Activated T-helper 17 cell treated with anti-CD3 and anti-CD28 coated beads, Interleukin-2, amount 50 U/mL, for 72 hours (primary cell): ENCODE measurements at regions not wholly inside any gene's neighbourhood (a gene's known extent, or its start where the extent isn't known, plus 50 kb on each side); places are given as distances from the start of the nearest gene placed in this dataset.
"Not testable (repeated sequence)": the region's sequence is repeated elsewhere in the genome, so short reads cannot be mapped to it uniquely, and the experiment has no call there.

ENCODE experiments used
- ATAC-seq: fragments of 150-1000 bp; cut with Tn5 transposase; replicated peaks from 2 replicates; pipeline ENCODE4 v1.10.0; 2021; ENCODE audit warnings: mild to moderate bottlenecking, moderate library complexity
- H3K27ac Mint-ChIP-seq: one replicate; pipeline ENCODE4 v1.8.0; 2022; ENCODE audit warnings: mixed read lengths
- H3K27me3 Mint-ChIP-seq: one replicate; pipeline ENCODE4 v1.8.0; 2022; ENCODE audit warnings: mixed read lengths
- H3K36me3 Mint-ChIP-seq: one replicate; pipeline ENCODE4 v1.8.0; 2022; ENCODE audit warnings: low read depth, mild to moderate bottlenecking, mixed read lengths
- H3K4me1 Mint-ChIP-seq: one replicate; pipeline ENCODE4 v1.8.0; 2022; ENCODE audit warnings: mixed read lengths
- H3K4me3 Mint-ChIP-seq: one replicate; pipeline ENCODE4 v1.8.0; 2022; ENCODE audit warnings: mild to moderate bottlenecking, mixed read lengths
- H3K9me3 Mint-ChIP-seq: one replicate; pipeline ENCODE4 v1.8.0; 2022; ENCODE audit warnings: mixed read lengths

DNA sequence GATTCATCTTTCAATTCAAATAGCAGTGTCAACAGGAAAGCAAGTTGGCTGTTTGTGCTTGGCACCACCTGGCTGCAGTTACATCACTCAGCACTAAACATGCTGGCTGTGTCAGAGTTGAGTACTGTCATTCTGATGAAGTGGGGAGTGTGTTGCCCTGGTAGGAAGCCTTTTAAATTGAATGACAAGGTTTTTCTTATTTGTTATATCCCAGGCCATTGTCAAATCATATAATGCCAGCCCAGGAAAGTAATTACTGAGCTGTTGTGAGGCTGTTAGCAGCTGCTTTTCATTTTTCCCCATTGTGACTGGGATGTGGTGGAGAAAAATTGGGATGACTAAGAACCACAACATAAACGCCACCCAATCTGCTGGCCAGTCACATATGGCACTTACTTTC lies 106.5 kb upstream of the PRKD1 start:
- Mint-ChIP-seq H3K9me3 (peaks cover 31% of the 10 kb centered on the region), H3K36me3 (no peaks in the 10 kb centered on the region), H3K4me3 (no peak overlapping the region), H3K4me1 (no peaks in the 10 kb centered on the region), H3K27ac (no peak overlapping the region), H3K27me3 (no peaks in the 10 kb centered on the region)
- ATAC-seq, result no peak

DNA sequence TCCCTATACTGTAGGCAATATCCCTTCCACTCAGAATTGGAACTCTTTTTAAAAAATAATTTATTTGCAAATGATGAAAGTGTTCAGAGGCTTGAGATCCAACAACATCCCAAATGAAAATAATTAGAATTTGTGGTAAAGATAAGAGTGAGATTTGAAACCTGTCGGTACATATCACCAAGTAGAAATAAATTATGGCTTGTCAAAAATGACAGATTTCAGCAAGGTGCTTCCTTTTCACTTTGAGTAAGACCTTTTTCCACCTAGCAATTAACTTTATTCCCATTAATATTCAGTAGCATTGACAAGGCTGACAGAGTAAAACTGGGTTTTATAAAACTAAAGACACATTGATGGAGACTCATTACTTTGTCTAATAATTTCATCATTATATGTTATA lies 107.7 kb upstream of the PRKD1 start:
- H3K27ac Mint-ChIP-seq, result no peak overlapping the region
- H3K36me3 Mint-ChIP-seq, result no peaks in the 10 kb centered on the region
- no peaks in the 10 kb centered on the region for H3K4me1 Mint-ChIP-seq
- ATAC-seq, result no peak
- no peak overlapping the region for H3K4me3 Mint-ChIP-seq
- peaks cover 27% of the 10 kb centered on the region for H3K9me3 Mint-ChIP-seq
- H3K27me3 Mint-ChIP-seq, result no peaks in the 10 kb centered on the region

DNA sequence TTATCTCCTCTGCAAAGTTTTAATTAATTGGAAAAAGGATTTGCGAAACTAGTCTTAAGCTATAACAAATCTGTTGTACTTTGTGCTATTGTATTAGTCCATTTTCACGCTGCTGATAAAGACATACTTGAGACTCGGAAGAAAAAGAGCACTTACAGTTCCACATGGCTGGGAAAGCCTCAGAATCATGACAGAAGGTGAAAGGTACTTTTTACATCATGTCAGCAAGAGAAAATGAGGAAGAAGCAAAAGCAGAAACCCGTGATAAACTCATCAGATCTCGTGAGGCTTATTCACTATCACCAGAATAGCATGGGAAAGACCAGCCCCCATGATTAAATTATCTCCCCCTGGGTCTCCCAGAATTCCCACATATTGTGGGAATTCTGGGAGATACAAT lies 118.1 kb upstream of the PRKD1 start:
- Mint-ChIP-seq H3K27ac (no peak overlapping the region), H3K36me3 (no peaks in the 10 kb centered on the region), H3K4me1 (no peaks in the 10 kb centered on the region), H3K4me3 (no peak overlapping the region), H3K9me3 (peaks cover 23% of the 10 kb centered on the region), H3K27me3 (peaks cover 3% of the 10 kb centered on the region)
- ATAC-seq, result no peak

DNA sequence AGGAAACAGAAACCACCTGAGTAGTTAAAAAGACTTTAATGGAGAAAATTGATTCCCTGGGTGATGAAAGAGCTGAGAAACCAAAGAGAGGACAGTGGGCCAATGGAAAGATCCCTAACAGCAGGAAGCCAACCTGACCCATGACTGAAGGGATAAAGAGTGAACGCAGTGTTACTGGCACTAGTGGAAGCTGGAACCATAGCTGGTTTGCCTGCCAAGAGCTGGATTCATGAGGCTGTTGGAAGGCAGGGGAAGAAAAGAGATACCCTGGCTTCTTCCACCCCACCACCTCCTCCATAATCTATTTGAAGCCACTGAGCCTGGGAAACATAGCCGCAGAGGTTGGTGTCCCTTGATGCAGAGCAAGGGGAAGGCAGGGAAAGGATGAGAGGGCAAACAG lies 125.5 kb upstream of the PRKD1 start:
- Mint-ChIP-seq H3K4me3 (no peak overlapping the region), H3K27me3 (no peaks in the 10 kb centered on the region), H3K4me1 (no peaks in the 10 kb centered on the region), H3K27ac (no peak overlapping the region), H3K9me3 (peaks cover 10% of the 10 kb centered on the region), H3K36me3 (no peaks in the 10 kb centered on the region)
- ATAC-seq, result no peak

DNA sequence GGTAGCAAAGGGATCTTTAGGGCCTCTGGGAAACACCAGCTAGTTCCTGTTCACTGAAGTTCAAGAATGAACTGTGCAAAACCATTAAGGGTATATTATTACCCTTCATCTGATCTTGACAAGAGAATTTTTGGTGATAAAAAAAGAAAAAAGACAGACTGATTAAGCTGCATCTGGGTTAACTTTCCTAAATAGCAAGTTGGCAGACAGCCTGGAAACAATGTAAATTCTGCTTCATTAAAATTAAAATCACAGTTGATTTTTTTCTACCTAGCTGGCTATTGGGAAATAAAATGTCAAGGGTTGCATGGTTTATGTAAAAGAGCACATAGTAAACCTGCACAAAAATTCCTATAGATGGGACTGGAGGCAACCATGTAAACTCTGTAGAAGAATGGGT lies 126.6 kb upstream of the PRKD1 start:
- no peak overlapping the region for H3K27ac Mint-ChIP-seq
- H3K36me3 Mint-ChIP-seq, result no peaks in the 10 kb centered on the region
- no peak for ATAC-seq
- H3K4me1 Mint-ChIP-seq, result no peaks in the 10 kb centered on the region
- H3K27me3 Mint-ChIP-seq, result no peaks in the 10 kb centered on the region
- no peak overlapping the region for H3K4me3 Mint-ChIP-seq
- peaks cover 10% of the 10 kb centered on the region for H3K9me3 Mint-ChIP-seq

DNA sequence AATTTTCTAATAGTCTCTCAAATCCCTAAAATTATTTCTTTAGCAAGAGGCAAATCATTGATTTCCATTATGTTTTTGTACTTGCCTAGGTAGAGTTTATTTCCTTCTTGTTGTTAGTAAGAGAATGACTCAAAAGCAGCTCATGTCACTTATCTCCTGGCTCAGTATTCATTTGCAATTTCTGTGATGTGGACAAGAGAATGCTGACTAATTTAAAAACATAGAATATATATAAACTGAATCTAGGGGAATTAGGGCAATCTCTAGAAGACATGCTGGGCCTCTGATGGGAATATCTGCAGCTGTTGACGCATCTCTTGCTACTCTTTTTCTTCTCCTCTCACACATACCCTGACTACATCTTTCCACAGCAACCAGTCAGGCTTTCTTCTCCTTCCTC lies 130.8 kb upstream of the PRKD1 start:
- Mint-ChIP-seq H3K9me3 (peaks cover 12% of the 10 kb centered on the region), H3K4me1 (no peaks in the 10 kb centered on the region), H3K36me3 (no peaks in the 10 kb centered on the region), H3K27ac (no peak overlapping the region), H3K27me3 (no peaks in the 10 kb centered on the region), H3K4me3 (no peak overlapping the region)
- ATAC-seq, result no peak

DNA sequence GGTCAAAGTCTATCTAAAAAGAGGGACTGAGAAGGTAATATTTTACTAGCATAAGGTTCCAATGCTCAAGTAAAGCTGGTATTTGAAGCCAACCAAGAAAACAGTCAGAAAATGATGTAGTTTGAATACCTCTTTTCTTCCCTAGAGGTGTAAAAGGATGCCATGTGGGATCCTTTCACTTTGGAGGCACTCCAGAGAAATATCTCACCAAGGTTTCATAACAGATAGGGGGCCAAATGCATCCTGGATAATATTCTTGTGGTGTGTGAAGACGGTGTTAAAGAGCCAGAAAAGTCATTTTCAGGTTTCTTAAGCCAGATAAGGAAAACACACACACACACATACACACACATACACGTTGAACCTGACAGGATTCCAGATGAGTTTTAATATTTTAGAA lies 136.1 kb upstream of the PRKD1 start:
- peaks cover 16% of the 10 kb centered on the region for H3K9me3 Mint-ChIP-seq
- H3K36me3 Mint-ChIP-seq, result no peaks in the 10 kb centered on the region
- ATAC-seq, result no peak
- H3K4me3 Mint-ChIP-seq, result no peak overlapping the region
- H3K27me3 Mint-ChIP-seq, result no peaks in the 10 kb centered on the region
- no peak overlapping the region for H3K27ac Mint-ChIP-seq
- no peaks in the 10 kb centered on the region for H3K4me1 Mint-ChIP-seq

DNA sequence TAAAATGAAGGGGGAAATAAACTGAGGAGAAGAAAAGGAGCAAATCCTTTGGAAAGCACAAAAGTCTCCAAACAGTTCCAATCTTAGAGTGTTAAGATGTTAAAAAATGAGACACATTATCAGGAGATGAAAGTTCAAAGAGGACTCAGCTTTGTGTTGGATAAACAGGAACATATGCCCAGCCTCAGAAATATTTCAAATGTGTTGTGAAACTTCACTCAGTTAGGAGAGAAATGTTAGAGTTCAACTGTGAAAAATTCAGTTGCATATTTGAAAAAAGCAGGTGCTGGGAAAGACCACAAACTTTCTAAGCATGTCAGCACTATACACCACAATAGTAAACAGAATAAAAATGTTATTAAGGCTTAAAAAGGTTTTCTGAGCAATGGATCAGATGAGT lies 136.8 kb upstream of the PRKD1 start:
- Mint-ChIP-seq H3K36me3 (no peaks in the 10 kb centered on the region), H3K27me3 (no peaks in the 10 kb centered on the region), H3K4me1 (no peaks in the 10 kb centered on the region), H3K4me3 (no peak overlapping the region), H3K27ac (no peak overlapping the region), H3K9me3 (peaks cover 19% of the 10 kb centered on the region)
- no peak for ATAC-seq

DNA sequence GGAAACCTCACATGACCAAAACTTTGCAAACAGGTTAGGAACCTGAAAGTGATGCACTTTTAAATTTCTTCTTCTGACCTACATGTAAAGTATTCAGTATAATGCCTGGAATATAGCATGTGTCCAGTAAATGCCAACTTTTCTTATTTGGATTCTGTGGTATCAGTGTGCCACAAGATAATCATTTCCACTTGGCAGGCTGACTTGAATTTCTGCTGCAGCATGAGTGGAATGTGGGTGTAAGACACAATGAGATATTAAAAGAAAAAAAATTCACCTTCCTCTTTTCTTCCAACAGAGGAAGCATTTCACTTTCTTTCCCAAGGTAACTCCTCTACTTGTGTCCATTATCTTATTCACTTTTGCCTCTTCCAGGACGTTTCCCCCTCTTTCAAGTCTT lies 141.9 kb upstream of the PRKD1 start:
- Mint-ChIP-seq H3K4me1 (no peaks in the 10 kb centered on the region), H3K9me3 (peaks cover 21% of the 10 kb centered on the region), H3K27ac (no peak overlapping the region), H3K27me3 (no peaks in the 10 kb centered on the region), H3K4me3 (no peak overlapping the region), H3K36me3 (no peaks in the 10 kb centered on the region)
- ATAC-seq, result no peak

DNA sequence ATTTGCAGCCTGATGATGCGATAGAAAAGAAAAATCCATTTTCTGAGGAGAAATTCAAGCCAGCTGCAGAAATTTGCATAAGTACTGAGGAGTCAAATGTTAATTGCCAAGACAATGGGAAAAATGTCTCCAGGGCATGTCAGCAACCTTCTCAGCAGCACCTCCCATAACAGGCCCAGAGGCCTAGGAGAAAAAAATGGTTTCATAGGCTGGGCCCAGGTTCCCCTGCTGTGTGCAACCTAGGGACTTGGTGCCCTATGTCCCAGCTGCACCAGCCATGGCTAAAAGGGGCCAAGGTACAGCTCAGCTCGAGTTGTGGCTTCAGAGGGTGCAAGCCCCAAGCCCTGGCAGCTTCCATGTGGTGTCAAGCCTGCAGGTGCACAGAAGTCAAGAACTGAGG lies 144.8 kb upstream of the PRKD1 start:
- not testable (repeated sequence) for H3K27me3 Mint-ChIP-seq, H3K36me3 Mint-ChIP-seq, H3K4me1 Mint-ChIP-seq, ATAC-seq, H3K4me3 Mint-ChIP-seq, H3K27ac Mint-ChIP-seq
- H3K9me3 Mint-ChIP-seq, result peaks cover 17% of the 10 kb centered on the region

DNA sequence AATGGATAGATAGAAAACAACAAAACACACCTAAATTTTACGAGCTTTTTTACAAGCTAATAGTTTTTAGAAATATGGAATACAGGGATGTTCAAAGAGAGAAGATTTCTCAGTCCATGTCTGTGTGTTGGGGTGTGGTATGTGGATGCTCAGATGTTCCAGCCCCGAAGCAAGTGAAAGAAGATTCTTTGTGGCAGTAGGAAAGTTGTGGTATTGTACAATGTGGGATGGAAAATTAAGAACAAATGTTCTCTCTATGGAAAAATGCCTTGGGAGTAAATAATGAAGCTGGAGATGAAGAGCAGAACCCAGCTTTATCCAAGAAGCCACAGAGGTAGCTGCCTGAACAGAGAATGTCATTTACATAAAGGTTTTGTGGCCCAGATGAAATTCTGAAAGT lies 150.3 kb upstream of the PRKD1 start:
- Mint-ChIP-seq H3K27me3 (no peaks in the 10 kb centered on the region), H3K36me3 (no peaks in the 10 kb centered on the region), H3K9me3 (peaks cover 4% of the 10 kb centered on the region), H3K4me1 (no peaks in the 10 kb centered on the region), H3K27ac (no peak overlapping the region), H3K4me3 (no peak overlapping the region)
- no peak for ATAC-seq

DNA sequence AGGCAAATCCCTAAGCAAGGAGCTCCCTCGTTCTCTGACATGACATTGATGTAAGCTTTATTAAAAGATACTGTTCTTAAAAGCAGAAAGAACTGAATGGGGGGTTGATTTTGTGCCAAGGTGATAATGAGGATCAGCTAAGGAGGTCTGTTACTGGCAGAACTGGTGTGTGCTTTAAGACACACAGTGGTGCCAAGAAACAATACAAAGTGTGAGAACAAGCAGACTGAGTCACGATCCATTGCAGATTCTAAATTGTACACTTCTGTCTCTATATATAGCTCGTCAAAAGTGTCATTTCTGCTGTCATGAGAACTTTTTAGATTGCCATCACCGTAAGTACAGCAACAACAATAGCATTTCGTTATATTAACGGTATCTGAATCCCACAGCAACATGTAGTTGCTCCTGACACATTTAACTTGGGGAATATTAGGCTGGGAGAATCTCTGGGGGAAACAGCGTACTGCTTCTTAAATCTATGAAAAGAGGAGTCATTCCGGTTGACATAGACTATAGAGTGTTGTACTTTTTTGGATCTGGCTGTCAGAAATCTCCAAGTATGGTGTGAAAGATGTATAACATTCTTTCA lies 151.3 kb upstream of the PRKD1 start:
- H3K27me3 Mint-ChIP-seq, result no peaks in the 10 kb centered on the region
- no peak overlapping the region for H3K4me3 Mint-ChIP-seq
- no peak overlapping the region for H3K27ac Mint-ChIP-seq
- H3K9me3 Mint-ChIP-seq, result peaks cover 5% of the 10 kb centered on the region
- no peak for ATAC-seq
- no peaks in the 10 kb centered on the region for H3K4me1 Mint-ChIP-seq
- no peaks in the 10 kb centered on the region for H3K36me3 Mint-ChIP-seq

DNA sequence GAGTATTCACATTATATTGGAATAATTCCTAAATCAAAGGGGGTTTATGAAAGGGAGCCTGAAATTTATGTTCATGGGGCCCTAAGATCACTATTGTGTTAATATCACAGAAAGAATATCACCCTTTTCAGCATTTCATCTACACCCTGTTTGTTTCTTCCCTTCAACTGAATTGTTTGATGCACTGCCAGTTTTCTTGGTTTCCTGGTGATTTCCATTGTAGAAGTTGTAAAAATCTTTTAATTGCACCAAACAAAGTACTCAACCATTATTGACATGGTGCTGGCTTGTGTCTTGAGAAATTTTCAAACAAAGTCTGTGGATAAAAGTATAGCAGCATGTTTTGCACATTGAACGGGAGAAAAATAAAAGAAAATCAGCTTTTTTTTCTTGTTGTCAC lies 154.8 kb upstream of the PRKD1 start:
- Mint-ChIP-seq H3K36me3 (no peaks in the 10 kb centered on the region), H3K4me1 (no peaks in the 10 kb centered on the region), H3K27me3 (no peaks in the 10 kb centered on the region), H3K4me3 (no peak overlapping the region), H3K27ac (no peak overlapping the region), H3K9me3 (peaks cover 14% of the 10 kb centered on the region)
- no peak for ATAC-seq

DNA sequence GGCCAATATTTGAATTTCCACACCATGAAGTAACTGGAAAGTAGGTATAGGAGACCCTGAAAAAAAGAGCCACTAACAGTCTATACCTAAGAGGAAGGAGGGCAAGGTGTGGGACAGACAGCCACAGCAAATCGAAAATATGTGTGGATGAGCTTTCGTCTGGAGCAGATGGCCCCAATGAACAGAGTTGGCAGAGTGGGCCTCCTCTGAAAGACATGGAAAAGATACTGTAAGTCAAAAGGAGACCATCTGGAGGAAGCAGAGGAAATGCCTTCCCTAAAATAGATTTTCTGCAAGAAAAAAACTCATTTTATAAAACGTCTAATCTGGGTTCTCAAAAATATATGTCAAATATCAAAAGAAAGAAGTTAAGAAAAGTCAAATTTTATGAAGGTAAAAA lies 157.2 kb upstream of the PRKD1 start:
- H3K4me3 Mint-ChIP-seq, result no peak overlapping the region
- ATAC-seq, result no peak

DNA sequence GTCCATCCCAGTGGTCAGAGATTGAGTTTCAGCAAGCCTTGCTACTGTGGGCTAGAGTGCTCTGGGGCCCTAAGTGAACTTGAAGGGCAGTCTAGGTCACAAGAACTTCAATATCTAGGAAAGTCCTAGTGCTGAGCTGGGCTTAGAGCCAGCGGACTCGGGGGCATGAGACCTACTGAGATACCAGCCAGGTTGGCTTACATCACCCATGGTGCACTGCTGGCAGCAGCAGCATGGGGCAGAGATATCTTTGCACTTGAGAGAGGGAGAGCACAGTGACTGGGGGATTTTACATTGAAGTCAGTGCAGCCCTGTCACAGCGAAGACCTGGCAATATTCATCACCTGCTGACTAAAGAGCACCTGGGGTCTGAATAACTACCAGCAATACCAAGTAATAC lies 158.3 kb upstream of the PRKD1 start:
- Mint-ChIP-seq H3K27ac (no peak overlapping the region), H3K4me1 (no peaks in the 10 kb centered on the region), H3K36me3 (no peaks in the 10 kb centered on the region), H3K27me3 (no peaks in the 10 kb centered on the region), H3K4me3 (no peak overlapping the region), H3K9me3 (peaks cover 24% of the 10 kb centered on the region)
- ATAC-seq, result no peak

More for the DNA sequence above, 157.2 kb upstream of the PRKD1 start:
- H3K9me3 Mint-ChIP-seq, result peaks cover 22% of the 10 kb centered on the region
- no peaks in the 10 kb centered on the region for H3K36me3 Mint-ChIP-seq
- no peaks in the 10 kb centered on the region for H3K27me3 Mint-ChIP-seq
- no peaks in the 10 kb centered on the region for H3K4me1 Mint-ChIP-seq
- no peak overlapping the region for H3K27ac Mint-ChIP-seq

DNA sequence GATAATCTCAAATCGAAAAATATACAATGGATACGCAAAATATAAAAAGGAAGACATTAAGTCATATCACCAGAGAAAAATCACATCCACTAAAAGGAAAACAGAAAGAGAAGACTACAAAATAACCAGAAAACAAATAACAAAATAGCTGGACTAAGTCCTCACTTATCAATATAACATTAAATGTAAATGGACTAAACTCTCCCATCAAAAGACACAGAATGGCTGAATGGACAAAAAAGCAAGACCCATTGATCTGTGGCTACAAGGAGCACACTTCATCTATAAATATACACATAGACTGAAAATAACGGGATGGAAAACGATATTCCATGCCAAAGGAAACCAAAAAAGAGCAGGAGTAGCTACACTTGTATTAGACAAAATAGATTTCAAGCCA lies 161.0 kb upstream of the PRKD1 start:
- Mint-ChIP-seq H3K9me3 (peaks cover 35% of the 10 kb centered on the region), H3K27me3 (no peaks in the 10 kb centered on the region), H3K4me1 (no peaks in the 10 kb centered on the region), H3K27ac (no peak overlapping the region), H3K36me3 (no peaks in the 10 kb centered on the region), H3K4me3 (no peak overlapping the region)
- no peak for ATAC-seq
